ENCODE measurements at regions not wholly inside any gene's neighbourhood (a gene's known extent, or its start where the extent isn't known, plus 50 kb on each side); places are given as distances from the start of the nearest gene placed in this dataset.
"Not testable (repeated sequence)": the region's sequence is repeated elsewhere in the genome, so short reads cannot be mapped to it uniquely, and the experiment has no call there.

DNA sequence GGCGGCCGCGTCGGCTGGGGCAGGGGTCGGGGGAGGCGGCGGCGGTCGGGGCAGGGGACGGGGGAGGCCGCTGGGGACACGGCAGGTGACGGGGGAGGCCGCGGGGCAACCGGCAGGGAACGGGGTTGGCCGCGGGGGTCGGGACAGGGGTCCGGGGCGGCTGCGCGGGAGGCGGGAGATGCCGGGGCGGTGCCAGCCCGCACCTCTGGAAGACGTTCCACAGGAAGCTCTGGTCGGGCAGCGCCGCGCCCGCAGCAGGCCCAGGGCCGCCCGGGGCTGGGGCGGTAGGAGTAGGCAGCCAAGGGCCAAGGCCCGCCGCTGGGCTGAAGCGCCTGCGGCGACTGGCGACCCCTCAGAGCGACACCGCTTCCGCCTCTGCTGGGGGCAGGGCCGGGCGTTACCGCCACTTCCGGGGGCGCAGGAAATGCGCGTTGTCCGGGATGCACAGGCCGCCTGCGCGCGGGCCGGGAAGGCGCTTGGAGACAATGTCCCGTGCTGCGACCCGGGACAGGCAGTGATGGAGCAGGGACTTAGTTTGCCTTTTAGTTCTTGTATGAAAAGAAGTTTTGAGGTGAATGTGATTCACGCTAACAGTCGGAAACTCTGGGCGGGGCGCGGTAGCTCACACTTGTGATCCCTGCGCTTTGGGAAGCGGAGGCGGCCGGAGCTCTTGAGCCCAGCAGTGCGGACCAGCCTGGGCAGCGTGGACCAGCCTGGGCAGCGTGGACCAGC is 110.0 kb upstream of the LPCAT1 start:
- DNase-seq, result peak; percentile 76

DNA sequence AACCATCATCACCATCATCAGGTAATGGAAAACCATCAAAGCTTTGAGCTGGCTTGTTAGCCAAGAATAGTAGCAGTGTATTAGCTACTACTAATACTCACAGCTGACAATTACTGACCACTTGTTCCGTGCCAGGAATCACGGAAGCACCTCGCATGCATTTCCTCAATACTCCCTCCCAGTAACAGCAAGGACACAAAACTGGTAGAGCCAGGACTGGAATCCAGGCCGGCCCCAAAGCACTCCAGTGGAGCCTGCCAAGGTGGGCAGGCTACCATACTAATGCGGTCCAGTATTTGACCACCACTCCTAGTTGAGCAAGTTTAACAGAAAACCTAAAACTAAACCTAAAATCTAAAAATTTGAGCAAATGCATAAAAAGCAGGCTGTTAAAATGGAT is 107.2 kb upstream of the LPCAT1 start:
- DNase-seq, result not testable (repeated sequence)

DNA sequence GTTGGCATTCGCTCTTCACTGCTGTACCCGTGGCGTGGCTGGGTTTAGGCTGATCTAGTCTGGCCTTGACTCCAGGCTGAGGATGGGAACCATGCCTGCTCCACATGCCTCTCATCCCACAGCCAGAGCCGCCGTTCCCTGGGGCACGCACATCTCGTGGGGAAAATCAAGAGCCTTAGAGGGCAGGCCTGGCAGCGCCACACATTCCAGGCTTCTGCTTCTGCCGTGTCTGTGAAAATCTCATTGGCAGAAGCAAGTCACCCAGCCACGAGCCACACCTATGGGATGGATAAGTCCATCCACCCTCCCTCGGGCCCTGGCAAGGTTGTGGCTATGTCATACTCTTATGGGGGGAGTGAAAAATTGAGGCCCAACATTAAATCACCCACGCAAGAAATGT is 102.6 kb upstream of the LPCAT1 start:
- not testable (repeated sequence) for DNase-seq

DNA sequence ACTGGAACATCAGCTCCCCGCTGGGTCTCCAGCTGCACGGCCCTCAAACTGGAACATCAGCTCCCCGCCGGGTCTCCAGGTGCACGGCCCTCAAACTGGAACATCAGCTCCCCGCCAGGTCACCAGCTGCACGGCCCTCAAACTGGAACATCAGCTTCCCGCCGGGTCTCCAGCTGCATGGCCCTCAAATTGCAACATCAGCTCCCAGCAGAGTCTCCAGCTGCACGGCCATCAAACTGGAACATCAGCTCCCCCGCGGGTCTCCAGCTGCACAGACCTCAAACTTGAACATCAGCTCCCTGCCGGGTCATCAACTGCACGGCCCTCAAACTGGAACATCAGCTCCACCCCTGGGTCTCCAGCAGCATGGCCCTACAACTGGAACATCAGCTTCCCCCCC is 95.8 kb upstream of the LPCAT1 start:
- not testable (repeated sequence) for DNase-seq

DNA sequence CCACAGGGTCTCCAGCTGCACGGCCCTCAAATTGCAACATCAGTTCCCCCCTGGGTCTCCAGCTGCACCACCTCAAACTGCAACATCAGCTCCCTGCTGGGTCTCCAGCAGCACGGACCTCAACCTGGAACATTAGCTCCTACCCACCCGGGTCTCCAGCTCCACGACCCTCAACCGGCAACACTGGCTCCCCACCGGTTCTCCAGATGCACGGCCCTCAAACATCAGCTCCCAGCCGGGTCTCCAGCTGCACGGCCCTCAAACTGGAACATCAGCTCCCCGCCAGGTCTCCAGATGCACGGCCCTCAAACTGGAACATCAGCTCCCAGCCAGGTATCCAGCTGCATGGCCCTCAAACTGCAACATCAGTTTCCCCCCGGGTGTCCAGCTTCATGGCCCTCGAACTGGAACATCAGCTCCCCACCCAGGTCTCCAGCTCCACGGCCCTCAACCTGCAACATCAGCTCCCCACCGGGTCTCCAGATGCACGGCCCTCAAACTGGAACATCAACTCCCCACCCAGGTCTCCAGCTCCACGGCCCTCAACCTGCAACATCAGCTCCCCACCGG is 94.6 kb upstream of the LPCAT1 start:
- not testable (repeated sequence) for DNase-seq

DNA sequence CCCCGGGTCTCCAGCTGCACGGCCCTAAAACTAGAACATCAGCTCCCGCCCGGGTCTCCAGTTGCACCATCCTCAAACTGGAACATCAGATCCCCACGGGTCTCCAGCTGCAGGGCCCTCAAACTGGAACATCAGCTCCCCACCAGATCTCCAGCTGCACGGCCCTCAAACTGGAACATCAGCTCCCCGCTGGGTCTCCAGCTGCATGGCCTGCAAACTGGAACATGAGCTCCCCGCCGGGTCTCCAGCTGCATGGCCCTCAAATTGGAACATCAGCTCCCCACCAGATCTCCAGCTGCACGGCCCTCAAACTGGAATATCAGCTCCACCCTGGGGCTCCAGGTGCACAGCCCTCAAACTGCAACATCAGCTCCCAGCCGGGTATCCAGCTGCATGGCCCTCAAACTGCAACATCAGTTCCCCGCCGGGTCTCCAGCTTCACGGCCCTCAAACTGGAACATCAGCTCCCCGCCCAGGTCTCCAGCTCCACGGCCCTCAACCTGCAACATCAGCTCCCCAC is 93.5 kb upstream of the LPCAT1 start:
- DNase-seq, result not testable (repeated sequence)

DNA sequence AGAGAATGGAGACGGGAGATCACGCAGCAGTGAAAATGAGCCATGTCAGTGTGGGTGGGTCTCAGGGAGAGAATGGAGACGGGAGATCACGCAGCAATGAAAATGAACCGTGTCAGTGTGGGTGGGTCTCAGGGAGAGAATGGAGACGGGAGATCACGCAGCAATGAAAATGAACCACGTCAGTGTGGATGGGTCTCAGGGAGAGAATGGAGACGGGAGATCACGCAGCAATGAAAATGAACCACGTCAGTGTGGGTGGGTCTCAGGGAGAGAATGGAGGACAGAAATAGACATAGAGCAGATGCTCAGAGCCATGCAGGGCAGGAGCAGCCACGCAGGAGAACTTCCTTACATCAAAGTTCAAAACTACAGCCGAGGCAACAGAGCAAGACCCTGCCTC is 89.8 kb upstream of the LPCAT1 start:
- not testable (repeated sequence) for DNase-seq

DNA sequence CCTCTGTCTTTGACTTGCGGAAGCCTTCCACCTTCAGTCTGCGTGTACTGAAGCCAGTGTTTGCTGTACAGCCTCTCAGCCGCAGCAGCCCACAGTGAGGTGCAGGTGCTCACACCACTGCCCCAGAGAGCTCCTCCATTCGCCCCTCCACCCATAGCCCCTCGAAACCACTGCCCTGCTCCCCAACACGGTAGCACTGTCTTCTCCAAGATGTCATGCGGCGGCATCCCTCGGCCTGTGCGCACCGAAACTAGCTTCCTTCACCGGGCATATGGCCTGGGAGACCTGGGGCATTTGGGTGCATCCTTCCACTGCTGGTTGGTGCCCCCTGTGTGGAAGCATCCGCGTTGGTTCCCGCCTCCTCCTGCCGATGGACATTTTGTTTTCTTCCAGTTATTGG is 86.8 kb upstream of the LPCAT1 start:
- not testable (repeated sequence) for DNase-seq

DNA sequence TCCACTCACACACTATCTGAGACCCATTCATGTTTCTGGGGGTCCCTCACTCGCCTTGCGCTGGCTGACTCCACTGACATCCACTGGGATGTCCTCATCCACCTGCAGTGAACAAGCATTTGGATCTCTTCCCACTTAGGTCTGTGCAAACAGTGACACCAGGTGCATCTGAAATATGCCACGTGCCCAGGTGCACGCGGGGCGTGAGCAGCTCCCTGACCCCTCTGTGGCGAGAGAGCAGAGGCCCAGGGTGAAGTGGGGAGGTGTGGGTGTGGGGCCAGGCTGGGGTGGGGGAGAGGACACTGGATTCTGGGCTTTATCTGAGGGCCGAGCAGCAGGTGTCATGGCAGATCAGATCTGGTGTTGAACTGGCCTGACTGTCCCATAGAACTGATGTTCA is 85.4 kb upstream of the LPCAT1 start:
- DNase-seq, result not testable (repeated sequence)

DNA sequence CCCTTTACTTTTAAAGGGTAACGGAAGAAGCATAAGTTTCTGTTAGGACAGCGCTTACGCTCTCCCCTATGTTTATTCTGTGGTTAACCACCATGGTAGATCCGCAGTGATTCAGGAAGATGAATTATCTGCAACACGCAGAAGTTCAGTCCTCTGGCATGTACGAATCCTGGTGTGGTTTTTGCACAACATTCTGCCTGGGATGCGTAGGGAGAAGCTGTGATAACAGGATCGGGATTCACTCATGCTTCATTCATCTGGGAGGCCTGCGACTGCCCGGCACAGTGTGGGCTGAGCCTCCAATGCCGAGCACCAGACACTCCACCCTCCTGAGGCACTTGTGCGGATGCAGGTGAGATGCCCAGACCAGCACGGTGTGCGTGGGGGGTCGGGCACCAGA is 84.6 kb upstream of the LPCAT1 start:
- not testable (repeated sequence) for DNase-seq

DNA sequence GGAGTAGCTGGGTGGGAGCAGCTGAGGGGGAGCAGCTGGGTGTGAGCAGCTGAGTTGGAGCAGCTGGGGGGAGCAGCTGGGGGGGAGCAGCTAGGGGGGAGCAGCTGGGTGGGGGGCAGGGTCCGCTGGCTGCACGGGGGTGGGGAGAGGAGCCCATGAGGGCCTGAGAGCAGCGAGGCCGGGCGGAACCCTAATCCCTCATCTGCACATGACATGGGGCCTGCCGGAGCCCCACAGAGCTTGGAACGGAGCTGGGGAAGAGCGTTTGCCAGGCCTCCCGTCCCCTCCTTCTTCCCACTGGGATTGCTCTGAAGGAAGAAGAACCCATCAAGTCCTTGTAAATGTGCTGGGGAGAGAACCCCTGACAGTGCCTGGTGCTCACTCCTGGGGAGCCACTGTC is 83.2 kb upstream of the LPCAT1 start:
- not testable (repeated sequence) for DNase-seq

DNA sequence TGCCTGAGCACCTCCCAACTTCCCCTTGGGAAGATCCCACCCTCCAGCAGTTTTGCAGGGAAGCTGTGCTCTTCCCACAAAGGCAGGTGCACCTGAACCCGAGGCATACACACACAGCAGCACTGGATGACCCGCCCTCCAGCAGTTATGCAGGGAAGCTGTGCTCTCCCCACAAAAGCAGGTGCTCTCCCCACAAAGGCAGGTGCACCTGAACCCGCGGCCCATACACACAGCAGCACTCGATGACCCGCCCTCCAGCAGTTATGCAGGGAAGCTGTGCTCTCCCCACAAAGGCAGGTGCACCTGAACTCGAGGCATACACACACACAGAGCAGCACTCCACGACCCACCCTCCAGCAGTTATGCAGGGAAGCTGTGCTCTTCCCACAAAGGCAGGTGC is 80.2 kb upstream of the LPCAT1 start:
- DNase-seq, result not testable (repeated sequence)

DNA sequence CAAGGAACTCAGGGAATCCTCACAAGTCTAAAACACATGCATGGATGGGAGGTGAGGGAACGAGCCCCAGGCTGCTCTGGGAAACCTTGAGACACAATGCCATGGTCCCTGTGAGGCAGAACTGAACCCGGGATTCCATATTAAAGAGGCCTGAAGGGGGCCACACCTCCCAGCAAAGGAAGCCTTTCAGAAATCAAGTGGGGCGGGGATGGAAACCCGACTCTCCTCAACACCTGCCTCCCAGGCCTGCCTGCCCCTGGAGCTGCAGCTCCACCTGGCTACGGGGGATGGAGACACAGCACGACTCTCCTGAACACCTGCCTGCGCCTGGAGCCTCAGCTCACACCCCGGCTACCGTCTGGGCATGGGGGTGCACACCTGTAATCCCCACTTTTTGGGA is 77.8 kb upstream of the LPCAT1 start:
- DNase-seq, result not testable (repeated sequence)

DNA sequence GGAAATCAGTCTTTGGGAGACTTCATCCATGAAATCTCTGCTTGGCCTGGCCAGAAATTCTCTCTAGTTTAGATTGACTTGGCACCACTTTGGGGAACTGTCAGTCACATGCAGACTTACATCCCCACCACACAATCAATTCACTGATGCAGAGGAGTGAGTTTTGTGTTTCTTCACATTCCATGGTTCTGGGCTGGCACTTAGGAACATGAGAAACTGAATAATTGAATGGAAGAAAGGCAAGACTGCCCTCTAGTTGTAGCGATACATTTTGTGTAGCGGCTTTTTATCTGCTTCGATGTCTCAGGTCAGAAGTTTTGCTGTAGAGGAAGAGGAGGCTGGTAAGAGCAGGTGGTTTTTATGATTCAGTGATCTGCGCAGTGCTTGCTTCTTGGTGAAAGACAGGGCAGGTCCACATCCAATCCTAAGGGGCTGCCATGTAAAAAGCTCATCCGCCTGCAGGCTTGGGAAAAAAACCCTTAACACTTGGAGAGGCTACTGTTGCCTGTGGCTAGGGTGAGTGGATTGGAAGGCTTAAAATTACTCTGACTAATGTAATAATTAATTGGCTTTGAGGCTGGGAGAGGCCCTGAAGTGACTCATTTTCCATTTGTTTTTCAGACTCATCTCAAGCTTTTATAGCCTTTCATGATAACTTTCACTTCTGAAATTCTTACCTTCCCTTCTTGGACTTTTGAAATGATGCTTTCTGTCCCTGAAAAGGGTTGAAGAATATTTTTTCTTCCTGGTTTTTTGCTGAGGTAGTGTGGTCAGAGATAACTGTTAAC is 75.4 kb upstream of the LPCAT1 start:
- not testable (repeated sequence) for DNase-seq

DNA sequence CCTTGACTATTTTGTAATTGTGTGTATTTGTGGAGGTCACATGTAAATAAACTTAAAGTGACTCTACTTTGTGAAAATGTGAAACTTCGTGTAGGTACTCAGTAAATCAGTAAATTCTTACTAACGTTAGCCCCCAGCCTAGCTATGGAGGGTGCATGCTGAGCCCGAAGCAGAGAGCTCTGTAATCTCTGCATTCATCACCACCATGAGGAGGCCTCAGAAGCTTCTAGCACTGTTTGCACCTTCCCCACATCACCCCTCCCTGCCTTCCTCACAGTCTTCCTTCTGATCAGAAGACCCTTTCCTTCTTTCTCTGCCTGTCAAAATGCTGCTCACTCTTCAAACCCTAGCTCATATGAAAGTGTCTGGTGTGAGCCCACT is 73.3 kb upstream of the LPCAT1 start:
- not testable (repeated sequence) for DNase-seq

DNA sequence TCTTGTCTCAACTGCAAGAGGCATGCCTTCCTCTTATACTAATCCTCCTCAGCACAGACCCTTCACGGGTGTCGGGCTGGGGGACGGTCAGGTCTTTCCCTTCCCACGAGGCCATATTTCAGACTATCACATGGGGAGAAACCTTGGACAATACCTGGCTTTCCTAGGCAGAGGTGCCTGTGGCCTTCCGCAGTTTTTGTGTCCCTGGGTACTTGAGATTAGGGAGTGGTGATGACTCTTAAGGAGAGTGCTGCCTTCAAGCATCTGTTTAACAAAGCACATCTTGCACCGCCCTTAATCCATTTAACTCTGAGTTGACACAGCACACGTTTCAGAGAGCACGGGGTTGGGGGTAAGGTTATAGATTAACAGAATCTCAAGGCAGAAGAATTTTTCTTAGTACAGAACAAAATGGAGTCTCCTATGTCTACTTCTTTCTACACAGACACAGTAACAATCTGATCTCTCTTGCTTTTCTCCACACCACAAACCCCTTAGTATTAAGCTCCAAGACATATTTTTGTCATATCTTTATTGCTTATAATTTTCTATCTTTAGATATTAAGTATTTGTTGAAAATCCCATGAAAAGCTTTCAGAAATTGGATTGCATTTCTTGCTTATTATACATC is 72.8 kb upstream of the LPCAT1 start:
- DNase-seq, result not testable (repeated sequence)

DNA sequence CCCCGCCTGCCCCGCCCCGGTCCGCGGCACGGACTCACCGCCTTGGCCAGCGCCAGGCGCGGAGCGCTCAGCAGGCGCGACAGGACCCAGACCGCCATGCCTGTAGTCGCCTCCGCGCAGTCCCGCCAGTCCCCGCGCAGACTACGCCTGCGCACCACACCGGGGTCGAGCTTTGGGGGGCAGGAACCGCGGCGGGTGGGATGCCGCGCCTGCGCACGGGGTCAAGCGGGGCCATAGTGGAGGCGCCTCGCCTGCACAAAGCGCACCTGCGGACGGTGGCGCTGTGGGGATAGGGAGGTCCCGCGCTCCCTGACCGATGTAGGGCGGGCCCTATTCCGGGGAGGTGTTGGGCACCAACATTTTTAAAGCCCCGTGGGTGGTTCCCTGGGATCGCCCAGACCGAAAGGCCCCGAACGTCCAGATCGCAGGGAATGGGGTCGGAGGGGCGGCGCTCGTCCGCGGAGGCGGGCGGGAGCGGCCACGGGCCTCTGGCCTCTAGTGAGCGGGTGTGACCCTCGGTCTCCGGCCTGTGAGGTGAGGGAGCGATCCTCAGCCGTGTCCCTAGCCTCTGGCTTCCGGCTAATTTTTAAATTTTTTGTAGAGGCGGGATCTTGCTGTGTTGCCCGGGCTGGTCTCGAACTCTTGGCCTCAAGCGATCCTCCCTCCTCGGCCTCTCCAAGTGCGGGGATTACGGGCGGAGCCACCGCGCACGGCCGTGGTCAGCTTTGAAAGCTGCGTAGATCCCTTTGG is 70.8 kb upstream of the LPCAT1 start:
- DNase-seq, result peak; percentile 64

DNA sequence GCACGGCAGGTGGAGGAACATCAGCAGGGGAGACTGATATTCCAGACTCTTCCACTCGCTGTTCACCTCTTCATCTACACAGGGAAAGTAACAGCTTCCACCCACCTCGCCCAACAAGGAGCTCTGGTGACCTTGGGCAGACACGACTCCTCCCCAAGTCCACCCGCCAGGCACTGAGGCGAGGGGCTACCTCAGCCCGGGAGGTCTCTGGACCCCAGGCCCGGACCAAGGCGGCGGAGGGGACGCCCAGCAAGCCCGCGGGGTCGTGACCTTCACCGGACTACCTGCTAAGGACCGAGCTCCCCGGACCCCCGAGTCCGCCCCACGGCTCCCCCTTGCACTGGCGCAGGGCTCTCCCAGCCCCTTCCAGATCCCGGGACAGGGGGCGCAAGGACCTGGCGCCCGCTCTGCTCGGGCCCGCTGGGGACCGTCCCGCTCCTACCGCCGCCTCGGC is 70.2 kb upstream of the LPCAT1 start:
- no peak for DNase-seq

DNA sequence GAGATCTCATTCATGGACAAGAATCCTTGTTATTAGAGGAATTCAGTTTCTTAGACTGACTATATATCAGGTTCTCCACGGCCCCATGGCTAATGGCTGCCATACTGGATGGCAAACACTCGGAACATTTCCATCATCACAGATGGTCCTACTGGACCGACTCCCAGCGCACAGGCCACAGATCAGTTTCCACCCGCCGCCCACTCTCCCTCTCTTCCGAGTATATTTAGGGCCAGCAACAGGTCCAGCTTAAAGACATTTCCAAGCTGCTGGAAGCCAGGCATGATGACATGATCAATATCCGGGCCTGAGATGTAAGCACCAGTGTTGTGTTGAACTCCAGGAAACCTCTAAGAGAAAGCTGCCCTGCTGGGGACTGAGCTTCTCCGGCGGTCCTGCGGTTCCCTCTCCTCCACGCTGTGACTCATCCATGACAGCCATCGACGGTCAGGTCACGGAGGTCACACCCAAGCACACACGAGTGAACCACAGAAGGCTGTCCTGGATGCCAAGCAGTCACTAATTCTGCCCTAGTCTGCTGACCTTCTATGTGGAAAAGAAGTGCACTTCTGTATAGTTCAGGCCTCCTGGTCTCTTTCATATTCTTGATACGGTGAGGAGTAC is 64.4 kb upstream of the LPCAT1 start:
- DNase-seq, result not testable (repeated sequence)

DNA sequence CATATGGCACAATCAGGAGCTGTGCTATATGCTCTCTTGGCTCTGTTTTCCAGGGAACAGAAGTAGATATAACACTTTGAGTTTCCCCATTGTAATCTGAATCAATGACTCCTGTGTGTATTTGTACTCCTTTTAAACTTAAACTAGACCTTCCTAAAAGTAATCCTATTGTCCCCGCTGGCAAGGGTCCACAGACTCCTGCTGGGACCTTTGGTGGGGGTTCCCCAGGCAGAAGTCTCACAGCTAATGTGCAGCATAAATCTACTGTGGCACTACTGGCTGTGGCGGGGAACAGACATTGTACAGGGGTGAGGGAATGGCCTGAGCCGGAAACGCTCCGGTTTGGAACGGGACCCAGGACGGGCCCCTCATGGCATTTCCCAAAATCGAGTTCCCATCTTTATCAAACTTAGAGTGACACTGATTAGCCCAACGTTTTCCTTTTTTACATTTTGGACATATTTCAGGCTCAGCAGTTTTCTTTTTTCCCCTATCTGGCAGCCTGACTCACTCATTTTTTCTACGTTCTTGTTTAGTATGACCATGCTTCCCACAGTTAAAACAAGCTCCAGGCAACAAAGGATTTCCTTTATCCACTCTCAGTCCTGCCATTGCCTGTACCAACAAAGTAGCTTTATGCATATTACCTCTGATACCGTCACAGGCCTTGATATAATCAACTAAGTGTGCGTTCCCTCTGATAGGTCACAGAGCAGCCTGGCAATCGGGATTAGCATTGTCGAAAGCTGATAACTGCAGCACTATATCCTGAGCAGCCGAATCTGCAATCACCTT is 59.5 kb upstream of the LPCAT1 start:
- not testable (repeated sequence) for DNase-seq

DNA sequence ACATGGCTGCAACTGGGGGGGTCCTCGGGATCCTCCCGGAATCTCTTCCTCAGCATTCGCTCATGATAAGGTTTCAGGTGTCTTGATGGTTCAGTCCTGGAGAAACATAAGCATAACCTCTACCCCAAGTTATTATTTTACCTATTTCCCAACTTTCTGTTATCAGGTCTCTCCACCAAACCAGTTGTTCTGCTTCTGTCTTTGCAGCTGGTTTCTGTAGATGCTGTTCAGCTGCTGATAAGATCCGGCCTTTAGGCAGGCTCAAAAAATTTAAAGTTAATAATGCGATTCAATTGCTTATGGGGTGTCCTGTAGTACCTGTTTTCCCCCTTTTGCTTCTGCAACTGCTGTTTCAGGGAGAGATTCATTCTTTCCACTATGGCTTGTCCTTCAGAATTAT is 55.6 kb upstream of the LPCAT1 start:
- DNase-seq, result not testable (repeated sequence)

Data from stimulated activated CD4-positive, alpha-beta T cell treated with anti-CD3 and anti-CD28 coated beads, Interleukin-1b, Interleukin-23, amount 100 ng/mL, for 48 hours (primary cell).